HEK293T (cell line): ENCODE measurements at regions not wholly inside any gene's neighbourhood (a gene's known extent, or its start where the extent isn't known, plus 50 kb on each side); places are given as distances from the start of the nearest gene placed in this dataset.

Experiments
- BHLHE40 ChIP-seq: fragments of 450-650 bp; IDR thresholded peaks from 2 replicates; pipeline ENCODE4 v1.6.1; 2016; ENCODE audit warnings: mild to moderate bottlenecking, moderate library complexity, borderline replicate concordance
- CTBP1 ChIP-seq: fragments of 450-650 bp; IDR thresholded peaks from 2 replicates; pipeline ENCODE4 v1.6.1; 2016; ENCODE audit warnings: borderline replicate concordance
- ELF4 ChIP-seq: fragments of 450-650 bp; IDR thresholded peaks from 2 replicates; pipeline ENCODE4 v1.6.1; 2017; ENCODE audit warnings: antibody characterized with exemption
- FOXA1 ChIP-seq: fragments of 450-650 bp; IDR thresholded peaks from 2 replicates; pipeline ENCODE4 v1.6.1; 2016; ENCODE audit warnings: mild to moderate bottlenecking
- FOXM1 ChIP-seq: fragments of 450-650 bp; IDR thresholded peaks from 2 replicates; pipeline ENCODE4 v1.6.1; 2017; ENCODE audit warnings: mild to moderate bottlenecking, borderline replicate concordance
- L3MBTL2 ChIP-seq: fragments of 450-650 bp; conservative IDR thresholded peaks from 2 replicates; pipeline ENCODE4 v1.6.1; 2016; ENCODE audit warnings: mild to moderate bottlenecking
- SP1 ChIP-seq: fragments of 450-650 bp; IDR thresholded peaks from 2 replicates; pipeline ENCODE4 v1.6.1; 2017
- SUZ12 ChIP-seq: fragments of 450-650 bp; IDR thresholded peaks from 2 replicates; pipeline ENCODE4 v1.6.1; 2016; ENCODE audit warnings: mild to moderate bottlenecking
- ZNF384 ChIP-seq: fragments of 450-650 bp; IDR thresholded peaks from 2 replicates; pipeline ENCODE4 v1.6.1; 2016

- no peak for TF ChIP-seq FOXM1
- no peak for TF ChIP-seq CTBP1
- TF ChIP-seq ELF4, result no peak
- no peak for TF ChIP-seq FOXA1
- TF ChIP-seq SUZ12, result no peak
- TF ChIP-seq SP1, result no peak
- no peak for TF ChIP-seq L3MBTL2
- TF ChIP-seq BHLHE40, result no peak
- no peak for TF ChIP-seq ZNF384
Measured at GRCh38 chr22:49305214-49305965, 522.3 kb downstream of the BRD1 start.
